ENCODE measurements at regions not wholly inside any gene's neighbourhood (a gene's known extent, or its start where the extent isn't known, plus 50 kb on each side); places are given as distances from the start of the nearest gene placed in this dataset.

GRCh38 chr20:50251383-50251748 is 60.7 kb downstream of the CEBPB start:
- H3K4me3 ChIP-seq (ENCODE audit: low read depth, low read length), result no peak overlapping the region
- DNase-seq (ENCODE audit: low read depth, low spot score), result no peak
- TF ChIP-seq, protein P1, sequence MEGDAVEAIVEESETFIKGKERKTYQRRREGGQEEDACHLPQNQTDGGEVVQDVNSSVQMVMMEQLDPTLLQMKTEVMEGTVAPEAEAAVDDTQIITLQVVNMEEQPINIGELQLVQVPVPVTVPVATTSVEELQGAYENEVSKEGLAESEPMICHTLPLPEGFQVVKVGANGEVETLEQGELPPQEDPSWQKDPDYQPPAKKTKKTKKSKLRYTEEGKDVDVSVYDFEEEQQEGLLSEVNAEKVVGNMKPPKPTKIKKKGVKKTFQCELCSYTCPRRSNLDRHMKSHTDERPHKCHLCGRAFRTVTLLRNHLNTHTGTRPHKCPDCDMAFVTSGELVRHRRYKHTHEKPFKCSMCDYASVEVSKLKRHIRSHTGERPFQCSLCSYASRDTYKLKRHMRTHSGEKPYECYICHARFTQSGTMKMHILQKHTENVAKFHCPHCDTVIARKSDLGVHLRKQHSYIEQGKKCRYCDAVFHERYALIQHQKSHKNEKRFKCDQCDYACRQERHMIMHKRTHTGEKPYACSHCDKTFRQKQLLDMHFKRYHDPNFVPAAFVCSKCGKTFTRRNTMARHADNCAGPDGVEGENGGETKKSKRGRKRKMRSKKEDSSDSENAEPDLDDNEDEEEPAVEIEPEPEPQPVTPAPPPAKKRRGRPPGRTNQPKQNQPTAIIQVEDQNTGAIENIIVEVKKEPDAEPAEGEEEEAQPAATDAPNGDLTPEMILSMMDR (IDR thresholded peaks at IDR 0.05; ENCODE audit: insufficient read depth, low read length, missing control alignments), result no peak
- POLR2A ChIA-PET, result interaction anchor here (0.9 kb wide), 1 partner anchor 27 kb away, joined by 3 read pairs; no protein-coding TSS in a partner anchor
- CTCF ChIA-PET, result interaction anchor here (1.2 to 1.4 kb wide), 2 partner anchors 9 to 10 kb away, joined by 3 to 6 read pairs; no protein-coding TSS in a partner anchor

- TF ChIP-seq, protein P1 (IDR thresholded peaks at IDR 0.05; ENCODE audit: insufficient read depth, low read length, missing control alignments), result no peak
- CTCF ChIA-PET, result interaction anchor here (1.4 kb wide), 1 partner anchor 8 kb away, joined by 6 read pairs; no protein-coding TSS in a partner anchor
- POLR2A ChIA-PET, result interaction anchor here (0.8 to 0.9 kb wide), 2 partner anchors 28 to 61 kb away, joined by 3 to 4 read pairs; no protein-coding TSS in a partner anchor
- DNase-seq (ENCODE audit: low read depth, low spot score), result peak; percentile 29
- no peak overlapping the region for H3K4me3 ChIP-seq (ENCODE audit: low read depth, low read length)
Observed at GRCh38 chr20:50251992-50252511, 61.4 kb downstream of the CEBPB start.

- TF ChIP-seq, protein P1 (IDR thresholded peaks at IDR 0.05; ENCODE audit: insufficient read depth, low read length, missing control alignments), result no peak
- ChIA-PET POLR2A (interaction anchor here (0.8 kb wide), 1 partner anchor 62 kb away, joined by 4 read pairs; no protein-coding TSS in a partner anchor), CTCF (no interaction called here)
- DNase-seq (ENCODE audit: low read depth, low spot score), result no peak
- no peak overlapping the region for H3K4me3 ChIP-seq (ENCODE audit: low read depth, low read length)
Observed at GRCh38 chr20:50252701-50253100, 62.1 kb downstream of the CEBPB start.

DNA sequence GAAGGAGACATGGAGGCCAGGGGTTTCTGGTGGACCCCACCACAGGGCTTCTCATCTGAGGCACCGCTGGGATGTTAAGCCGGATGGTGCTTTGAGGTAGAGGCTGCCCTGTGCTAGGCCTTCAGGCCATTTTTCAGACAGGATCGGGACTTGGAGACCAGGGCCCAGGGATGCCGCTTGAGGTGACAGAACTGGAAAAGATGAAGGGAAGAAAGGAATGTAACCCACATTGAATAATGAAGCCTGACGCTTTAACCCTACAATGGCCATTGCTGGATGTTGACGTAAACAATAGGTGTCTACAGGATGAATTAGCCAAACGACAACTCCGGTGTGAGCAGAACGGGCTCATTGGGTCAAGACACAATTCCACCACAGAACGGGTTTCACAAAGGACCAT is 62.5 kb downstream of the CEBPB start:
- CTCF ChIA-PET, result no interaction called here
- TF ChIP-seq, protein P1 (IDR thresholded peaks at IDR 0.05; ENCODE audit: insufficient read depth, low read length, missing control alignments), result no peak
- H3K4me3 ChIP-seq (ENCODE audit: low read depth, low read length), result no peak overlapping the region
- no peak for DNase-seq (ENCODE audit: low read depth, low spot score)
- POLR2A ChIA-PET, result no interaction called here

DNA sequence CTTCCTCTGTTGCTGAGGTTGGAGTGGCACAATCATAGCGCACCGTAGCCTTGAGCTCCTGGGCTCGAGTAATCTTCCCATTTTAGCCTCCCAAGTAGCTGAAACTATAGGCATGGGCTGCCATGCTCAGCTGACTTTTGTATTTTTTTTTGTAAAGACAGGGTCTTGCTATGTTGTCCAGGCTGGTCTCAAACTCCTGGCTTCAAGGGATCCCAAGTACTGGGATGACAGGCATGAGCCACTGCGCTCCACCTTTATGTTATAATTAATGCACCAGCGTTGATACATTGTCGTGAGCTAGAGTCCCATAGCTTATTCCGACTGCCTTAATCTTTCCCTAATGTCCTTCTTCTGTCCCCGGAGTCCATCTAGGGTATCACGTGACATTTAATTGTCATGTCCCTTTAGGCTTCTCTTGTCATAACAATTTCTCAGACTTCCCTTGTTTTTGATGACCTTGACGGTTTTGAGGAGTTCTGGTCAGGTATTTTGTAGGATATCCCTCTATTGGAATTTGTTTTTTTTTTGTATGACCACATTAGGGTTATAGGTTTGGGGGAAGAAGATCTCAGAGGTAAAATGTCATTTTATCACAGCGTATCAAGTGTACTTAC is 63.9 kb downstream of the CEBPB start:
- POLR2A ChIA-PET, result no interaction called here
- CTCF ChIA-PET, result no interaction called here
- DNase-seq (ENCODE audit: low read depth, low spot score), result no peak

GRCh38 chr20:50256577-50256976 is 65.9 kb downstream of the CEBPB start:
- CTCF ChIA-PET, result no interaction called here
- DNase-seq (ENCODE audit: low read depth, low spot score), result no peak
- POLR2A ChIA-PET, result no interaction called here
- no peak overlapping the region for H3K4me3 ChIP-seq (ENCODE audit: low read depth, low read length)
- TF ChIP-seq, protein P1 (IDR thresholded peaks at IDR 0.05; ENCODE audit: insufficient read depth, low read length, missing control alignments), result no peak

More for the DNA sequence above, 63.9 kb downstream of the CEBPB start:
- no peak overlapping the region for H3K4me3 ChIP-seq (ENCODE audit: low read depth, low read length)
- TF ChIP-seq, protein P1 (IDR thresholded peaks at IDR 0.05; ENCODE audit: insufficient read depth, low read length, missing control alignments), result no peak

Data from AG04449 (cell line).